GM20000 (cell line): ENCODE measurements at regions not wholly inside any gene's neighbourhood (a gene's known extent, or its start where the extent isn't known, plus 50 kb on each side); places are given as distances from the start of the nearest gene placed in this dataset.

Experiments used
- DNase-seq: peaks from one replicate; pipeline ENCODE4 v3.0.0; 2012; ENCODE audit warnings: low spot score
- TF ChIP-seq, protein P1 (sequence below): IDR thresholded peaks from 2 replicates; pipeline ENCODE4 v1.5.1; 2012; ENCODE audit warnings: mild to moderate bottlenecking, control low read depth; ENCODE audit errors: extremely low read depth, missing control alignments

DNA sequence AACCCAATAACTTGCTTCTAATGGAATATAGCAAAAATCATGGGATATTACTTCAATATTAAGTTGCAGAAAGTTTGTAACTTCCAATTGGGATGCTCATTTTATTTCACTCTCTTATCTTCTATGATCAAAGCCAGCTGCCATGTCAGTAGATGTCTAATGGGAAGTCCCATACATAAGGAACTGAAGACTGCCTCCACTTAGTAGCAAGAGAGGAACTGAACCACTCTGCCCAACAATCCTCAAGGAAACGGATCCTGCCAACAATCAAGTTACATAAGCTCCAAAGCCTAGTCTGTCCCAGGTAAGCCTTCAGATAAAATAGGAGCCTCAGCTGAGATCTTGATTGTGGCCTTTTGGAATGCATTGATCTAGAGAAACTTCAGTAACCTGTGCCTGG lies 431.5 kb upstream of the PCDH15 start:
- DNase-seq, result no peak
- TF ChIP-seq, protein P1, sequence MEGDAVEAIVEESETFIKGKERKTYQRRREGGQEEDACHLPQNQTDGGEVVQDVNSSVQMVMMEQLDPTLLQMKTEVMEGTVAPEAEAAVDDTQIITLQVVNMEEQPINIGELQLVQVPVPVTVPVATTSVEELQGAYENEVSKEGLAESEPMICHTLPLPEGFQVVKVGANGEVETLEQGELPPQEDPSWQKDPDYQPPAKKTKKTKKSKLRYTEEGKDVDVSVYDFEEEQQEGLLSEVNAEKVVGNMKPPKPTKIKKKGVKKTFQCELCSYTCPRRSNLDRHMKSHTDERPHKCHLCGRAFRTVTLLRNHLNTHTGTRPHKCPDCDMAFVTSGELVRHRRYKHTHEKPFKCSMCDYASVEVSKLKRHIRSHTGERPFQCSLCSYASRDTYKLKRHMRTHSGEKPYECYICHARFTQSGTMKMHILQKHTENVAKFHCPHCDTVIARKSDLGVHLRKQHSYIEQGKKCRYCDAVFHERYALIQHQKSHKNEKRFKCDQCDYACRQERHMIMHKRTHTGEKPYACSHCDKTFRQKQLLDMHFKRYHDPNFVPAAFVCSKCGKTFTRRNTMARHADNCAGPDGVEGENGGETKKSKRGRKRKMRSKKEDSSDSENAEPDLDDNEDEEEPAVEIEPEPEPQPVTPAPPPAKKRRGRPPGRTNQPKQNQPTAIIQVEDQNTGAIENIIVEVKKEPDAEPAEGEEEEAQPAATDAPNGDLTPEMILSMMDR, result no peak

DNA sequence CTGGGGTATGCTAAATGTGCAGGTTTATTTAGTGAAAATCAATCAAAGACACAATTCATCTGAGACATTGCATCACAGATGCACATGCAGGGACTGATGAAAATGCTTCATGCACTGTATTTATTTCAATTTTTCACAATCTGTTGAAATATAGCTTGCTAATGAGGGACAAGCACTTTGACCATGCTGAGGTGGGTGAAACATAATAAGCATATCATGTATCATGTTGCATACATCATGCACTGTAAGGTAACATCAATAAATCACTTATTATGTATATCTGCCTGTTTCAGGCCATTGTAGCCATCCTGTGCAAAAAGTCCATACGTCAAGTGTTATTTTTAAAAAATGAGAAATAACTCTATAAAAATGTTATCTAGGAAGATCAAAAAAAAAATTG lies 426.9 kb upstream of the PCDH15 start:
- TF ChIP-seq, protein P1, result no peak
- DNase-seq, result no peak

DNA sequence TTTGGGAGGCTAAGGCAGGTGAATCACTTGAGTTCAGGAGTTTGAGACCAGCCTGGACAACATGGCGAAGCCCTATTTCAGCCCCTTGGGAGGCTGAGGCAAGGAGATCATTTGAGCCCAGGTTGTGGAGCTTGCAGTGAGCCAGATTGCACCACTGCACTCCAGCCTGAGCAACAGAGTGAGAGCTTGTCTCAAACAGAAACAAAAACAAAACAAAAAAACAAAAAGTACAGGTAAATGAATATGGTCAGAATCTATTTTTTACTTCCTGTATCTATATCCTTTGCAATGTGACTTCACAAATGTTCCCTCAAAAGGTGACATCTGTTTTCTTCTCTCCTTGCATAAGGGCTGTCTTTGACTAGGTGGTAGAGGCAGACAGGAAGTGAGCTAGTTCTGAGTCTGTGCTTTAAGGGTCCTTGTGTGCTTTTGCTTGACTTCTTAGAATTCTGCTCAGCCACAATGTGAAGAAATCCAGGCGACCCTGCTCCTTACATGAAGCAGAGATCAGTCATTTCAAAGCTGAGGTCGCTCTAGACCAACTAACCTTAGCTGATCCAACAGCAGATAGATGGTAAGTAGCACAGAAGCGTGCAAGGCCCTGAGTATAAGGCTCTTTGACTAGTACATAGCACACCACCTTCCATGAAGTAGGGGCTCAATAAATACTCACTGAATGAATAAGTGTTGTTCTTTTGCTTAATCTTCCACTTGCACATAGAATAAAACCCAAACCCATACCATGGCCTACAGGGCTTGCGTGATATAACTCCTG lies 423.2 kb upstream of the PCDH15 start:
- TF ChIP-seq, protein P1, result no peak
- DNase-seq, result no peak

- no peak for DNase-seq
- TF ChIP-seq, protein P1, result no peak
These were observed 422.3 kb upstream of the PCDH15 start for GRCh38 chr10:55223352-55223751.

GRCh38 chr10:55220975-55221374 lies 419.9 kb upstream of the PCDH15 start:
- TF ChIP-seq, protein P1, result no peak
- no peak for DNase-seq

DNA sequence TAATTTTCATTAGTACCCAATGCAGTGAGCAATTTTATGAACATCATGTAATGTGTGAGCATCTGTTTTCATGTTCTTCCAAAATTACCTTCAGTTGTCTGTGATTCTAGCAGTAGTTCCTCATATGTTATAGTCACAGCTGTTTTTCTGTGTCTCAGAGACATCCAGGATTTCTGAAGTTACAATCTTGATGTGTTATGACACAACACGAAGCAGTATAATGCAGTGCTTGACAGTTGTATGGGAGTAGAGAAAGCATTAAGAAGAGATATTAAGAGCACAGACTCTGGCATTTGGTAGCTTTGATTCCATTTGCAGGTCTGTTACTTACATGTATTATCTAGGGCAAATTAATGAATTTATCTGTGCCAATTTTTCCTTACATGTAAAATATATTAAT lies 414.7 kb upstream of the PCDH15 start:
- TF ChIP-seq, protein P1, result no peak
- DNase-seq, result no peak

DNA sequence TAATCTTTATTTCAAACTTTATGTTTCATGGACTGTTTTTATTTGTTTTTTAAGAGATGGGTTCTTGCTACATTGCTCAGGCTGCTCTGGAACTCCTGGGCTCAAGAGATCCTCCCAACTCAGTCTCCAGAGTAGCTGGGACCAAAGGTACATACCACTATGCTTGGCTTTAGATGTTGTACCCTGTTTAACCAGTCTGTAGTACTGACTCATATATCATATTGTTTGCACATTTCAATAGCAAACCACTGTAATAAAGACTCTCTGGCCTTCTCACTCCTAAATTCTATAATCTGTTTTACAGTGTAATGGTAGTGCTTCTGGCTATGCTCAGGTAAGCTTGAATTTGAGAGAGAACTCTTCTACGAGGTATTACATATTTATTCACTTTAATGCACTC lies 413.6 kb upstream of the PCDH15 start:
- DNase-seq, result no peak
- TF ChIP-seq, protein P1, result no peak
